ENCODE measurements at regions not wholly inside any gene's neighbourhood (a gene's known extent, or its start where the extent isn't known, plus 50 kb on each side); places are given as distances from the start of the nearest gene placed in this dataset.

DNA sequence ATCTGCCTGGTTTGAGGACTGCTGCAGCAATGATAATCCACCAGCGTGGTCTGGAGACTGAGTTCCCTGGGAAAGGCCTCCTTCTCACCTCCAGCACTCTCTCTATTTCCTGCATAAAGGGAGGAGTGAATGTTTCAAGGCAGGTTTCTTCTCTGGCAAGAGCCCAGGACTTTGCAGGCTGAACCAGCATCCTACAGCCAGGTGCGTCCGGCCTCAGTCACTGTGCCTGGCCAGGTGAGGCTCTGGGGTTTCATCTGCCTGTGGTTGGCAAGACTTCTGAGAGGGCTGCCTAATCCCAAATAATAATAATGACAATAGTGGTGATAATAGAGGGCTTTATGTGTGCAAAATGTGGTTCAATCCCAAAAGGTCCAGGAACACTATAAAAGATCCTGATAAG lies 269.0 kb upstream of the TBC1D5 start:
- intact Hi-C loops (cut with micrococcal nuclease) = no loop called here
- no peak overlapping the region for H3K4me3 Mint-ChIP-seq
- ChIA-PET CTCF (no interaction called here), POLR2A (no interaction called here)
- no peaks in the 10 kb centered on the region for H3K9me3 Mint-ChIP-seq
- TF ChIP-seq, protein P1, sequence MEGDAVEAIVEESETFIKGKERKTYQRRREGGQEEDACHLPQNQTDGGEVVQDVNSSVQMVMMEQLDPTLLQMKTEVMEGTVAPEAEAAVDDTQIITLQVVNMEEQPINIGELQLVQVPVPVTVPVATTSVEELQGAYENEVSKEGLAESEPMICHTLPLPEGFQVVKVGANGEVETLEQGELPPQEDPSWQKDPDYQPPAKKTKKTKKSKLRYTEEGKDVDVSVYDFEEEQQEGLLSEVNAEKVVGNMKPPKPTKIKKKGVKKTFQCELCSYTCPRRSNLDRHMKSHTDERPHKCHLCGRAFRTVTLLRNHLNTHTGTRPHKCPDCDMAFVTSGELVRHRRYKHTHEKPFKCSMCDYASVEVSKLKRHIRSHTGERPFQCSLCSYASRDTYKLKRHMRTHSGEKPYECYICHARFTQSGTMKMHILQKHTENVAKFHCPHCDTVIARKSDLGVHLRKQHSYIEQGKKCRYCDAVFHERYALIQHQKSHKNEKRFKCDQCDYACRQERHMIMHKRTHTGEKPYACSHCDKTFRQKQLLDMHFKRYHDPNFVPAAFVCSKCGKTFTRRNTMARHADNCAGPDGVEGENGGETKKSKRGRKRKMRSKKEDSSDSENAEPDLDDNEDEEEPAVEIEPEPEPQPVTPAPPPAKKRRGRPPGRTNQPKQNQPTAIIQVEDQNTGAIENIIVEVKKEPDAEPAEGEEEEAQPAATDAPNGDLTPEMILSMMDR (IDR thresholded peaks at IDR 0.05) = no peak
- no peak overlapping the region for H3K27ac Mint-ChIP-seq
- H3K36me3 Mint-ChIP-seq (ENCODE audit: low read depth) = no peaks in the 10 kb centered on the region
- H3K4me1 Mint-ChIP-seq = no peaks in the 10 kb centered on the region
- ATAC-seq (ENCODE audit: low read depth) (no peak), DNase-seq (no peak)
- peaks cover 1% of the 10 kb centered on the region for H3K27me3 Mint-ChIP-seq

DNA sequence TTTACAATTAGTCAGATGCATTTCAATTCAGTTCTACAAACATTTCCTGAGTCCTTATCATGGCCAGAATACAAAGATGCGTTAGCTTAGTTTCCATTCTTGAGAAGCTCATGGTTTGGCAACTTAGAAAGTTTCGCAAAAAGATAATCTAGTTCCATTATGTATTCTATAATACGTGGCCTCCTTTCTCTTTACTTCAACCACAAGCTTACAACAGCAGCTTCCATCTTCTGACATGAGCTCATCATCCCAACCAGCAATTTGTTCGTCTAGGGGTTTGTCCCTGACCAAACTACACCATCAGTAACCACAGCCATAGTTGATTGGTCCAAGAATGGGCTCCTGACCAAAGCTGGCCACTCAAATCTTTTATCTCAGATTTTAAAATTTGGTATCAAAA lies 267.6 kb upstream of the TBC1D5 start:
- H3K27ac Mint-ChIP-seq = no peak overlapping the region
- H3K36me3 Mint-ChIP-seq (ENCODE audit: low read depth) = no peaks in the 10 kb centered on the region
- no peaks in the 10 kb centered on the region for H3K4me1 Mint-ChIP-seq
- ATAC-seq (ENCODE audit: low read depth) = no peak
- ChIA-PET POLR2A (interaction anchor here (0.7 kb wide), 1 partner anchor 30 kb away, joined by 5 read pairs; no protein-coding TSS in a partner anchor), CTCF (no interaction called here)
- intact Hi-C loops (cut with micrococcal nuclease) = no loop called here
- H3K4me3 Mint-ChIP-seq = no peak overlapping the region
- no peaks in the 10 kb centered on the region for H3K9me3 Mint-ChIP-seq
- H3K27me3 Mint-ChIP-seq = peaks cover 6% of the 10 kb centered on the region
- TF ChIP-seq, protein P1 (IDR thresholded peaks at IDR 0.05) = no peak
- DNase-seq = no peak

DNA sequence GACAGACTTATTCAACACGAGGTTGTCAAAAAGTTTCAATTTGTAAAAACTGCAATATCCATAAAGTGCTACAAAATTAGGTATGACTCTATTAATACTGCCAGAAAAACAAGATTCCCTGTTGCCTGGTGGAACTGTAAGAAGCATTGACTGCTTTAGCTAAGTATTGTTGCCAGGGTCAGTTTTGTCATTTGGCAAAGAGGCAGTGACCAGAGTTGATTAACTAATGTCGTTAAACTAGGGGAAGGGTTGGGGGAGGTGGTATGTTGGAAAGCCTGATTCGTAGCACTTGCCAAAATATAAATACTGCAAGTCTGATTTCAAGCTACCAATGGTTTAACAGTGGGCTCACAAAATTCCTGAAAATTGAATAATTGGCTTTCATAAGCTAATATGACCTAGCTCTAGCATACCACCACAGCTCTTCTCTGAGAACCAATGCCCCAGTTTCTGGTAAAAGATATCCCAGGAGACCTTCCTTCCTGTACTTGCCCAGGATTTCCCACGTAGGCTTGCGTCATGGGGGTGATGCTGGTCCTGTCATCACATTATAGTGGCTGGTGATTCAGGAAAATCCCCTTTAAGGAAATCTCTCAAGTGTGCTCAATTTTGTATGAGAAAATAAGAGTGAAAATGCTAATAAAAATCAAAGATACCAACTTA lies 266.4 kb upstream of the TBC1D5 start:
- Mint-ChIP-seq H3K4me3 (no peak overlapping the region), H3K27me3 (peaks cover 6% of the 10 kb centered on the region), H3K27ac (no peak overlapping the region), H3K4me1 (no peaks in the 10 kb centered on the region), H3K9me3 (peaks cover 2% of the 10 kb centered on the region), H3K36me3 (ENCODE audit: low read depth) (no peaks in the 10 kb centered on the region)
- DNase-seq = no peak
- POLR2A ChIA-PET = no interaction called here
- intact Hi-C loops (cut with micrococcal nuclease) = no loop called here
- TF ChIP-seq, protein P1 (IDR thresholded peaks at IDR 0.05) = no peak
- no peak for ATAC-seq (ENCODE audit: low read depth)
- CTCF ChIA-PET = no interaction called here

DNA sequence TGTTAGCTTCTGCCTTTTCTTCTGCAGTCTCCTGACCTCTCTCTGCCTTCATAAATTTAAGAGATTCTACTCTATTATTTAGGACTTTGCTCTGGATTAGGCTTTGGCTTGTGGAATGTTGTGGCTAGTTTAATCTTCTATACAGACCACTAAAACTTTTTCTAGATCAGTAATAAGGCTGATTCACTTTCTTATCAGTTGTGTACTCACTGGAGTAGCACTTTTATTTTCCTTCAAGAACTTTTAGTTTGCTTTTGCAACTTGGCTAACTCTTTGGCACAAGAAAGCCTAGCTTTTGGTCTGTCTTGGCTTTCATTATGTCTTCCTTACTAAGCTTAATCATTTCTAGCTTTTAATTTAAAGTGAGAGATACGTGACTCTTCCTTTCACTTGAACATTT lies 265.5 kb upstream of the TBC1D5 start:
- TF ChIP-seq, protein P1 (IDR thresholded peaks at IDR 0.05) = no peak
- no peak overlapping the region for H3K4me3 Mint-ChIP-seq
- H3K27me3 Mint-ChIP-seq = peaks cover 8% of the 10 kb centered on the region
- no peak overlapping the region for H3K27ac Mint-ChIP-seq
- H3K36me3 Mint-ChIP-seq (ENCODE audit: low read depth) = no peaks in the 10 kb centered on the region
- ChIA-PET CTCF (no interaction called here), POLR2A (no interaction called here)
- no peaks in the 10 kb centered on the region for H3K4me1 Mint-ChIP-seq
- peaks cover 2% of the 10 kb centered on the region for H3K9me3 Mint-ChIP-seq
- intact Hi-C loops (cut with micrococcal nuclease) = no loop called here
- no peak for ATAC-seq (ENCODE audit: low read depth)
- DNase-seq = no peak

DNA sequence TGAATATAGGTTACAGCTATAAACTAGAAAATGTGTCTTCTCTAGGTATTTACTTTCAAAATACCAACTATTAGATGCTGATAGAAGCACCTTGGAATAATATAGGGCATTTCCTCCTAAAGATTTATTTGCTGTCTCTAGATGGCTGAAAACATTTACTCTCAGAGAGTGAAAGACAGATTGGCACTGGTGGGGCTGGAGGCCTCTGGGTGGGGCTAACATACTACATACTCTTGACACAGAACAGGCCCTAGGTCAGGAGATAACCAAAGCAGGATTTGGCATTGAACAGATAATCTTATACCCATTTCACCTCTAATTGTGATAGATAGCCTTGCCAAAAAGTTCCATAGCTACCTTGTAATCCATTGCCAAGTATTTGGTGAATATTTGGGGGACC lies 253.3 kb upstream of the TBC1D5 start:
- Mint-ChIP-seq H3K4me3 (no peak overlapping the region), H3K27ac (no peak overlapping the region), H3K9me3 (no peaks in the 10 kb centered on the region), H3K27me3 (no peaks in the 10 kb centered on the region), H3K4me1 (no peaks in the 10 kb centered on the region), H3K36me3 (ENCODE audit: low read depth) (no peaks in the 10 kb centered on the region)
- ChIA-PET POLR2A (no interaction called here), CTCF (no interaction called here)
- TF ChIP-seq, protein P1 (IDR thresholded peaks at IDR 0.05) = no peak
- ATAC-seq (ENCODE audit: low read depth) (no peak), DNase-seq (no peak)
- intact Hi-C loops (cut with micrococcal nuclease) = loop anchor here (1.0 to 10.0 kb wide), 3 partner anchors 299 to 762 kb away; no protein-coding TSS in a partner anchor
